Left renal pelvis (tissue), 4 donors: ENCODE measurements at regions not wholly inside any gene's neighbourhood (a gene's known extent, or its start where the extent isn't known, plus 50 kb on each side); places are given as distances from the start of the nearest gene placed in this dataset.
"Not testable (repeated sequence)": the region's sequence is repeated elsewhere in the genome, so short reads cannot be mapped to it uniquely, and the experiment has no call there.

Experiments used
- DNase-seq, 4 donors: peaks; one replicate each; pipeline ENCODE4 v3.0.0-alpha.2; 2013; ENCODE audit warnings: low read depth in 4 of 4, low spot score in 3 of 4

GRCh38 chr9:99472240-99472915 lies 250.3 kb downstream of the SEC61B start:
- DNase-seq: no peak

DNA sequence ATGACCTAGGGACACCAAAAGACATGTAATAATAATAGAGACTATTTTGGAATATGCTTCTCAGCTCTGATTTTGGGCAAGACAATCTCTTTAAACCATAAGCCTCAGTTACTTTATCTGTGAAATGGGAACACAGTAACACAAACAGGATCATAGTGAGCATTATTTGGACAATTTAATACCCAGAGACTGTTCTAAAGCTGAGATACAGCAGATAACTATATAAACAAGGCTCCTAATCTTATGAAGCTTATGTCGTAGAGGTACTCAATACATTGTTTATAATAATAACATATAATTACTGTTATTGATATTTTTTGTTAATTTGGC lies 250.8 kb downstream of the SEC61B start:
- no peak for DNase-seq

DNA sequence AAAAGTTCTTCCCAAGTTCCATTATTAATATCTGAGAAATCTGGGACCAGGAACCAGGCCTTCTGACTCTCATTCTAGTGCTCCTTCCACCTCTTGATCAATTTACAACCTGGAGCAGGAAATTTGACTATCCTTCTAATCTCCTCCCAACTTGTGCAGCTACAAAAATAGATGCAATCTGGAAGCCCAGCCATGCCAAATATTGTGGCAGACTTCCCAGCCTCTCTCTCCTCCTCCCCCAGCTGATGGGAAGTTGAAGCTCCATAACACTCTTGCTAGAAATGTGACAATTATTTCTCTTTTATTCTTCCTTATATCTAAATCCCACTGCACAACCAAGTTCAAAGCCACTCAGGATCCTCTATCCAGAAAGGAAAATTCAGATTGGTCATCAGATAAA lies 252.1 kb downstream of the SEC61B start:
- no peak for DNase-seq

- no peak for DNase-seq
Measured at GRCh38 chr9:99475401-99476065, 253.5 kb downstream of the SEC61B start.

GRCh38 chr9:99478469-99479027 lies 256.5 kb downstream of the SEC61B start:
- no peak for DNase-seq

DNA sequence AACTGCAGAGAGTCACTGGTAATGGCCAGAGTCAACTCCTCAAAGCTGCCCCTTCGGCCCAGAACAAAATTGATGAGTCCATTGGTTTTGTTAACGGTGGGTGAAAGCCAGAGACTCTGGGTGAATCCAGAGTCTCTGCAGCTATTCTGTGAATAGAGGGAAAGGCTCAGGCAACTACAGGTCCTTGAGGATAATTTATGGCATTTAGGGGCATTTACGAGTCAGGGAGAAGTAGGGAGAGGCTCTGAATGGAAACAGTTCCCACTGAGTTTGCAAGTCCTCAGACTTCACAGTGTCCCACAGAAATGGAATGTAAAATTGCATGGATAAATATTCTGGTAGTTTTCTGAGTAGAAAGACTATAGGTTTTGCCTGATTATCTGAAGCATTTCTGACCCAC lies 257.8 kb downstream of the SEC61B start:
- no peak for DNase-seq

GRCh38 chr9:99485459-99485858 lies 263.4 kb downstream of the SEC61B start:
- no peak for DNase-seq

- no peak for DNase-seq
Measured at GRCh38 chr9:99486684-99487083, 264.6 kb downstream of the SEC61B start.

GRCh38 chr9:99488131-99489059 lies 266.3 kb downstream of the SEC61B start:
- no peak for DNase-seq

GRCh38 chr9:99489060-99489413 lies 267.0 kb downstream of the SEC61B start:
- DNase-seq: no peak

GRCh38 chr9:99490729-99491128 lies 268.6 kb downstream of the SEC61B start:
- DNase-seq: no peak

GRCh38 chr9:99491408-99492158 lies 269.5 kb downstream of the SEC61B start:
- DNase-seq: peak in 1 of 4 donors; percentile 6

- DNase-seq: no peak
Measured at GRCh38 chr9:99497641-99498040, 275.6 kb downstream of the SEC61B start.

- not testable (repeated sequence) for DNase-seq
Measured at GRCh38 chr9:99498979-99499378, 276.9 kb downstream of the SEC61B start.

- no peak for DNase-seq
Measured at GRCh38 chr9:99505936-99506335, 283.9 kb downstream of the SEC61B start.

DNA sequence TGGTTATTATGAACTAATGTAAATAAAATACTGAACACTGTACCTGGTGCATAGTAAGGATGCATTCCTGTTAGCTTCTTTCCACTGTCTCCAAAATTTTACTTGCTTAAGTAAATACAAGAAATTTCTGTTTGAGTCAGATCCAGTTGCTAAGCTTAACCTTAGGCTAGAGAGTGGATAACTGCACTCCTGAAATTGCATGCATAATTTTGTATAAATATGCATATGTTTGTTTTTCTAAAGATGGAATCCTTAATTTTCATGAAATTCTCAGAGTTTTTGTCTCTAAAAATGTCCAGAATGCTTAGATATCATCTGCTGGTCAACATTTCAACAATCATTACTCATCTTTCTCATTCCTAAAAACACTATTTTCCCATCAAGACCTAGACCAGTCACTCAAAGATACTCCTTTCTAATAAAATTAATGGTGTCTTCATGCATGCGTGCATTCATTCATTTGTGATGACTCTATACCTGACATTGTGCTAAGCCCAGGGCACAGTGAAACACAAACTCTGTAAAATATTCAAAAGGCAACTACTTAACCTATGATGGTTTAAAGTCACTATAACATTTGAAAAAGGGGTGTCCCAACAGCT lies 284.8 kb downstream of the SEC61B start:
- DNase-seq: no peak

- DNase-seq: no peak
Measured at GRCh38 chr9:99509065-99509745, 287.1 kb downstream of the SEC61B start.

DNA sequence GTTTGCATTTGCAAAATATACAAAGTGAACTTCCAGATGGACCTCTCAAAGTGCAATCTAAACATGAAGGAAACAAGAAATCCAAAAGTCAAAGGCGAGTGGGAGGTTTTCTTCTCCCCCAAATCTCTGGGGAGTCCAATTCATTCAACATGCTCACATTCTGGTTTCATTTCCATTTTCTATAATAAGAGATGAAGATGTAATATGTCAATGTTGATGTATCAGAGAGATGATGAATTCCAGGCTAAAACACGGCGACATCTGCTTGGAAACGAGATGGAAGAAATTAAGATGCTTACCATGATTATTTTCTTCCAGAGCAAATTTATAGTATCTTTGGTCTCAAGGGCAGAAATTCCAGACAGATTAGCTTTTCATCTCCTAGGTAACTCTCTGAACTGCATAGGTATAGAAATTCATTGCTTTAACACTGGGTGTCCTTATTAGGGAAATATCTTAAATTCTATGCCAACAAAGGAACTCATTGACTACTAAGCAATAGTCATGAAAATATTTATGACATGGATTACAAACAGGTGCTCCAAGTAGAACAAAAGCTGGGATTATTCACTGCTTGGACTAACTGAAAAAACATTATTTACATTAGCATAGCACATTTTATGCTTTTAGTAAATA lies 287.9 kb downstream of the SEC61B start:
- no peak for DNase-seq

DNA sequence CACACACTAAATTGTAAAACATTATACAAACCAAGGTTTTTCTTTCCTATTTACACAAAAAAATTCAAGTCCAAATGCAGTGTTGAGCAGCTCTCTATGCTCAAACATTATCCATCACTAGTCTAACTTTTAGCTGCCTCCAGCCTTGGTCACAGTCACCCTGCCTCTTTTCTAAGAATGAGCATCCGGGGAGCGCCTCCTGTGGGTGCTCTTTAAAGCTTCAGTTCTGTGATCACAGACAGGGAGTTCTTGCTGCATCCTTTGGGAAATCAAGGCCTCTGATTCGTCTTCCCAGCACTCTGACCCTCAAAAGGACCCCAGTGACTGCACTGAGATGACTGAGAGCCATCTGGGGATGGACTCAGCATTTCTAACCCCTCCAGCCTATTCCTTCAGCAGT lies 289.6 kb downstream of the SEC61B start:
- no peak for DNase-seq
